ENCODE measurements at regions not wholly inside any gene's neighbourhood (a gene's known extent, or its start where the extent isn't known, plus 50 kb on each side); places are given as distances from the start of the nearest gene placed in this dataset.

GRCh38 chr7:114158275-114158674 is 239.5 kb upstream of the PPP1R3A start:
- Histone ChIP-seq H3K36me3 (no peaks in the 10 kb centered on the region), H3K4me3 (no peak overlapping the region), H3K27ac (no peak overlapping the region), H3K9me3 (no peaks in the 10 kb centered on the region), H3K4me1 (no peaks in the 10 kb centered on the region), H3K27me3 (ENCODE audit: low read depth) (no peaks in the 10 kb centered on the region)
- no peak for TF ChIP-seq CTCF (IDR thresholded peaks at IDR 0.05)
- intact Hi-C loops (cut with DNase I) = no loop called here
- ATAC-seq = no peak
- no peak for DNase-seq

GRCh38 chr7:114156178-114156577 is 237.4 kb upstream of the PPP1R3A start:
- no peak overlapping the region for H3K27ac ChIP-seq
- no peak for TF ChIP-seq CTCF (IDR thresholded peaks at IDR 0.05)
- intact Hi-C loops (cut with DNase I) = no loop called here

GRCh38 chr7:114155116-114156110 is 236.6 kb upstream of the PPP1R3A start:
- Histone ChIP-seq H3K4me1 (no peaks in the 10 kb centered on the region), H3K4me3 (no peak overlapping the region), H3K27ac (no peak overlapping the region), H3K36me3 (no peaks in the 10 kb centered on the region), H3K27me3 (ENCODE audit: low read depth) (no peaks in the 10 kb centered on the region), H3K9me3 (no peaks in the 10 kb centered on the region)
- intact Hi-C loops (cut with DNase I) = no loop called here
- TF ChIP-seq CTCF (IDR thresholded peaks at IDR 0.05) = no peak
- DNase-seq (no peak), ATAC-seq (no peak)

More at GRCh38 chr7:114156178-114156577, 237.4 kb upstream of the PPP1R3A start:
- DNase-seq = no peak
- Histone ChIP-seq H3K27me3 (ENCODE audit: low read depth) (no peaks in the 10 kb centered on the region), H3K4me3 (no peak overlapping the region), H3K36me3 (no peaks in the 10 kb centered on the region), H3K4me1 (no peaks in the 10 kb centered on the region), H3K9me3 (no peaks in the 10 kb centered on the region)
- ATAC-seq = no peak

- H3K27me3 ChIP-seq (ENCODE audit: low read depth) = no peaks in the 10 kb centered on the region
- no peak overlapping the region for H3K27ac ChIP-seq
- no peaks in the 10 kb centered on the region for H3K4me1 ChIP-seq
- ATAC-seq (no peak), DNase-seq (no peak)
- H3K4me3 ChIP-seq = no peak overlapping the region
- intact Hi-C loops (cut with DNase I) = no loop called here
- no peaks in the 10 kb centered on the region for H3K36me3 ChIP-seq
- TF ChIP-seq CTCF (IDR thresholded peaks at IDR 0.05) = no peak
- no peaks in the 10 kb centered on the region for H3K9me3 ChIP-seq
Measured at GRCh38 chr7:114153700-114154099, 234.9 kb upstream of the PPP1R3A start.

GRCh38 chr7:114152314-114152938 is 233.6 kb upstream of the PPP1R3A start:
- Histone ChIP-seq H3K27ac (no peak overlapping the region), H3K4me1 (no peaks in the 10 kb centered on the region), H3K27me3 (ENCODE audit: low read depth) (no peaks in the 10 kb centered on the region), H3K36me3 (no peaks in the 10 kb centered on the region), H3K9me3 (no peaks in the 10 kb centered on the region), H3K4me3 (no peak overlapping the region)
- ATAC-seq = no peak
- intact Hi-C loops (cut with DNase I) = no loop called here
- TF ChIP-seq CTCF (IDR thresholded peaks at IDR 0.05) = no peak
- DNase-seq = no peak

Measured in lower lobe of right lung (tissue), 2 donors.